K562 (cell line): ENCODE measurements at regions not wholly inside any gene's neighbourhood (a gene's known extent, or its start where the extent isn't known, plus 50 kb on each side); places are given as distances from the start of the nearest gene placed in this dataset.

Experiments used
- BRCA1 ChIP-seq, 2 experiments: fragments of 450-650 bp in 1 of 2; sonication (generic) in 1 of 2; formaldehyde crosslinking in 1 of 2; IDR thresholded peaks; 2 replicates each; pipeline versions ENCODE4 v1.5.0 to v1.6.1; 2017 to 2020; ENCODE audit warnings: mild to moderate bottlenecking in 1 of 2, missing genetic modification reagents in 1 of 2
- CBFA2T2 ChIP-seq: fragments of 450-650 bp; conservative IDR thresholded peaks from 2 replicates; pipeline ENCODE4 v1.6.1; 2017; ENCODE audit warnings: mild to moderate bottlenecking
- CBFB ChIP-seq: sonication (generic); formaldehyde crosslinking; IDR thresholded peaks from 2 replicates; pipeline ENCODE4 v1.4.0; 2020; ENCODE audit warnings: mild to moderate bottlenecking, missing genetic modification reagents
- CHCHD3 ChIP-seq: fragments of 250-450 bp; sonication (Bioruptor Pico); IDR thresholded peaks from 2 replicates; pipeline ENCODE4 v2.1.2; 2022; ENCODE audit warnings: mild to moderate bottlenecking
- COPS2 ChIP-seq: fragments of 450-650 bp; conservative IDR thresholded peaks from 2 replicates; pipeline ENCODE4 v1.6.1; 2016; ENCODE audit warnings: mild to moderate bottlenecking, moderate library complexity
- GTF2F1 ChIP-seq: IDR thresholded peaks from 2 replicates; pipeline ENCODE4 v1.6.1; 2011; ENCODE audit warnings: low read depth, low read length, improper control_type of control experiment
- HOXB6 ChIP-seq: fragments of 250-450 bp; sonication (Bioruptor Pico); IDR thresholded peaks from 2 replicates; pipeline ENCODE4 v1.5.1; 2022; ENCODE audit warnings: mild to moderate bottlenecking, borderline replicate concordance
- HSF4 ChIP-seq: fragments of 250-450 bp; sonication (Bioruptor Pico); IDR thresholded peaks from 2 replicates; pipeline ENCODE4 v2.1.2; 2022; ENCODE audit warnings: mild to moderate bottlenecking, moderate library complexity, borderline replicate concordance
- KDM4B ChIP-seq, 2 experiments: fragments of 450-650 bp in 1 of 2; sonication (generic) in 1 of 2; IDR thresholded peaks; 2 replicates each; pipeline ENCODE4 v1.6.1; 2016 to 2017; ENCODE audit warnings: borderline replicate concordance in 2 of 2, antibody characterized with exemption in 1 of 2, low read depth in 1 of 2, mild to moderate bottlenecking in 1 of 2
- LARP7 ChIP-seq: fragments of 450-650 bp; IDR thresholded peaks from 2 replicates; pipeline ENCODE4 v1.6.1; 2016
- MBD2 ChIP-seq: sonication (generic); IDR thresholded peaks from 2 replicates; pipeline ENCODE4 v1.6.1; 2016; ENCODE audit warnings: low read depth, borderline replicate concordance
- MTA2 ChIP-seq: fragments of 450-650 bp; IDR thresholded peaks from 2 replicates; pipeline ENCODE4 v1.6.1; 2016; ENCODE audit warnings: low read depth
- NFIX ChIP-seq: fragments of 250-450 bp; sonication (Bioruptor Pico); IDR thresholded peaks from 2 replicates; pipeline ENCODE4 v1.4.0; 2020; ENCODE audit warnings: low read depth, mild to moderate bottlenecking, moderate library complexity
- NR2C2 ChIP-seq, 2 experiments: fragments of 200-800 bp in 1 of 2; sonication (Bioruptor generic) in 1 of 2; sonication (generic) in 1 of 2; formaldehyde crosslinking in 1 of 2; IDR thresholded peaks; 2 replicates each; pipeline versions ENCODE4 v1.6.1 to v1.8.0; 2016 to 2022; ENCODE audit warnings: mild to moderate bottlenecking in 1 of 2, missing compliant biosample characterization in 1 of 2, missing genetic modification characterization in 1 of 2, missing genetic modification reagents in 1 of 2
- POLR2A ChIP-seq: fragments of 450-650 bp; conservative IDR thresholded peaks from 2 replicates; pipeline ENCODE4 v1.6.1; 2016
- RCOR1 ChIP-seq, 2 experiments: IDR thresholded peaks; 2 replicates each; pipeline ENCODE4 v1.6.1; 2012; ENCODE audit warnings: low read depth in 2 of 2, low read length in 2 of 2, borderline replicate concordance in 1 of 2, improper control_type of control experiment in 1 of 2
- RFX7 ChIP-seq: fragments of 250-450 bp; sonication (Bioruptor Pico); IDR thresholded peaks from 2 replicates; pipeline ENCODE4 v1.5.1; 2021; ENCODE audit warnings: mild to moderate bottlenecking
- SUPT5H ChIP-seq: fragments of 450-650 bp; IDR thresholded peaks from 2 replicates; pipeline ENCODE4 v1.6.1; 2016
- TAF7 ChIP-seq: fragments of 450-650 bp; IDR thresholded peaks from 2 replicates; pipeline ENCODE4 v1.6.1; 2016; ENCODE audit warnings: missing genetic modification characterization, missing compliant biosample characterization
- TCF7 ChIP-seq: sonication (generic); IDR thresholded peaks from 2 replicates; pipeline ENCODE4 v1.6.1; 2016; ENCODE audit warnings: antibody characterized with exemption, borderline replicate concordance
- ZNF232 ChIP-seq: sonication (generic); formaldehyde crosslinking; IDR thresholded peaks from 2 replicates; pipeline ENCODE4 v1.8.0; 2022; ENCODE audit warnings: mild to moderate bottlenecking, missing genetic modification reagents
- ZNF644 ChIP-seq: fragments of 200-800 bp; sonication (Bioruptor generic); IDR thresholded peaks from 2 replicates; pipeline ENCODE4 v1.6.1; 2016; ENCODE audit warnings: low read depth, missing genetic modification characterization, missing compliant biosample characterization
- TF ChIP-seq, protein P1 (sequence below): fragments of 450-650 bp; IDR thresholded peaks from 2 replicates; pipeline ENCODE4 v1.6.1; 2018; ENCODE audit warnings: mild to moderate bottlenecking, low read depth; ENCODE audit not compliant: partially characterized antibody
- TF ChIP-seq, protein P2 (sequence below): fragments of 250-450 bp; sonication (Bioruptor Pico); IDR thresholded peaks from 2 replicates; pipeline ENCODE4 v1.5.0; 2020; ENCODE audit warnings: mild to moderate bottlenecking, borderline replicate concordance
- TF ChIP-seq, protein P3 (sequence below): fragments of 450-650 bp; formaldehyde crosslinking; IDR thresholded peaks from 2 replicates; pipeline ENCODE4 v1.4.0; 2020; ENCODE audit warnings: mild to moderate bottlenecking, moderate library complexity

DNA sequence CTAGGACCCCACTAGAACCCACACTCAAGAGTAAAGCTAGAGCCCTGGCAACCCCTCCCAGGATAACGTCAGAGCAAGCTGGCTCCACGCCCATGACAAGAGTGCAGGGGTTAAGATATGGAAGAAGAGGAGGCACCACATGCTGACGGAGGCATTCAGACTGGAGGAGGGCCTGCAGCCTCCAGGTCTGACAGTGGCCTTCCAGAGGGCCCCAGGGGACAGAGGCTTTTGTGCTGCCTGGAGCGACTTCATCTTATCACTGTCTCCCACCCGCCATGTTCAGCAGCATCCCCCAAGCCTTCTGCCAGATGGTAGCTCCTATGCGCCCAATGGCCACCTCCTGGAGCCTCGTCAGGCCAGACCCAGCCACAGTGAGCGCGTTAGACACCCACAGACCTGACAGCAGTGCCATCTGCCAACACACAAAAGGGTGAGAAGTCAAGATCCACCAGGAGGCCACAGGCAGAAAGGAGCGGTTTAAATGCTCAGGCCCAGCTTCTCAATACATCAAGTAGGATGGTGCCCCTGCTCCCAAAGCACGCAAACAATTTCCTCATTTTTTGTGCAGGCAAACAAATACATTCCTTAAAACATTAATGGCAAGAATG is 65.8 kb downstream of the C5orf15 start (continued):
- TF ChIP-seq, protein P1, sequence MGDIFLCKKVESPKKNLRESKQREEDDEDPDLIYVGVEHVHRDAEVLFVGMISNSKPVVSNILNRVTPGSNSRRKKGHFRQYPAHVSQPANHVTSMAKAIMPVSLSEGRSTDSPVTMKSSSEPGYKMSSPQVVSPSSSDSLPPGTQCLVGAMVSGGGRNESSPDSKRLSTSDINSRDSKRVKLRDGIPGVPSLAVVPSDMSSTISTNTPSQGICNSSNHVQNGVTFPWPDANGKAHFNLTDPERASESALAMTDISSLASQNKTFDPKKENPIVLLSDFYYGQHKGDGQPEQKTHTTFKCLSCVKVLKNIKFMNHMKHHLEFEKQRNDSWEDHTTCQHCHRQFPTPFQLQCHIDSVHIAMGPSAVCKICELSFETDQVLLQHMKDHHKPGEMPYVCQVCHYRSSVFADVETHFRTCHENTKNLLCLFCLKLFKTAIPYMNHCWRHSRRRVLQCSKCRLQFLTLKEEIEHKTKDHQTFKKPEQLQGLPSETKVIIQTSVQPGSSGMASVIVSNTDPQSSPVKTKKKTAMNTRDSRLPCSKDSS, result no peak
- TF ChIP-seq RFX7 (CRISPR knock-in tag), result no peak
- no peak for TF ChIP-seq NFIX (CRISPR knock-in tag)
- 0 out of 2 replicates have a peak, but pooled peaks have one; percentile 22 for TF ChIP-seq POLR2A
- no peak for TF ChIP-seq HOXB6 (CRISPR knock-in tag)
- TF ChIP-seq CHCHD3 (CRISPR knock-in tag), result no peak
- peak in 1 of 2 experiments; percentile 16; a peak in 1 of 4 replicates for TF ChIP-seq RCOR1 (IDR thresholded peaks at IDR 0.05; ENCODE audit: borderline replicate concordance in 1 of 2, low read depth in 2 of 2, low read length in 2 of 2)
- no peak for TF ChIP-seq NR2C2 (CRISPR knock-in tag; IDR thresholded peaks at IDR 0.05)
- 0 out of 2 replicates have a peak, but pooled peaks have one; percentile 41 for TF ChIP-seq NR2C2 (tag; IDR thresholded peaks at IDR 0.05)
- no peak for TF ChIP-seq CBFB
- no peak for TF ChIP-seq COPS2
- peak; percentile 35; the same call in 1 of the 2 replicates for TF ChIP-seq MTA2
- no peak for TF ChIP-seq HSF4 (CRISPR knock-in tag)
- no peak for TF ChIP-seq GTF2F1
- no peak for TF ChIP-seq LARP7
- no peak for TF ChIP-seq ZNF644 (tag)
- TF ChIP-seq SUPT5H, result no peak
- TF ChIP-seq, protein P2, sequence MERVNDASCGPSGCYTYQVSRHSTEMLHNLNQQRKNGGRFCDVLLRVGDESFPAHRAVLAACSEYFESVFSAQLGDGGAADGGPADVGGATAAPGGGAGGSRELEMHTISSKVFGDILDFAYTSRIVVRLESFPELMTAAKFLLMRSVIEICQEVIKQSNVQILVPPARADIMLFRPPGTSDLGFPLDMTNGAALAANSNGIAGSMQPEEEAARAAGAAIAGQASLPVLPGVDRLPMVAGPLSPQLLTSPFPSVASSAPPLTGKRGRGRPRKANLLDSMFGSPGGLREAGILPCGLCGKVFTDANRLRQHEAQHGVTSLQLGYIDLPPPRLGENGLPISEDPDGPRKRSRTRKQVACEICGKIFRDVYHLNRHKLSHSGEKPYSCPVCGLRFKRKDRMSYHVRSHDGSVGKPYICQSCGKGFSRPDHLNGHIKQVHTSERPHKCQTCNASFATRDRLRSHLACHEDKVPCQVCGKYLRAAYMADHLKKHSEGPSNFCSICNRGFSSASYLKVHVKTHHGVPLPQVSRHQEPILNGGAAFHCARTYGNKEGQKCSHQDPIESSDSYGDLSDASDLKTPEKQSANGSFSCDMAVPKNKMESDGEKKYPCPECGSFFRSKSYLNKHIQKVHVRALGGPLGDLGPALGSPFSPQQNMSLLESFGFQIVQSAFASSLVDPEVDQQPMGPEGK, result no peak
- peak; percentile 83 for TF ChIP-seq CBFA2T2
- TF ChIP-seq TCF7, result no peak
- TF ChIP-seq BRCA1 (IDR thresholded peaks at IDR 0.05), result no peak
- no peak for TF ChIP-seq BRCA1 (CRISPR knock-in tag; IDR thresholded peaks at IDR 0.05)
- TF ChIP-seq, protein P3, sequence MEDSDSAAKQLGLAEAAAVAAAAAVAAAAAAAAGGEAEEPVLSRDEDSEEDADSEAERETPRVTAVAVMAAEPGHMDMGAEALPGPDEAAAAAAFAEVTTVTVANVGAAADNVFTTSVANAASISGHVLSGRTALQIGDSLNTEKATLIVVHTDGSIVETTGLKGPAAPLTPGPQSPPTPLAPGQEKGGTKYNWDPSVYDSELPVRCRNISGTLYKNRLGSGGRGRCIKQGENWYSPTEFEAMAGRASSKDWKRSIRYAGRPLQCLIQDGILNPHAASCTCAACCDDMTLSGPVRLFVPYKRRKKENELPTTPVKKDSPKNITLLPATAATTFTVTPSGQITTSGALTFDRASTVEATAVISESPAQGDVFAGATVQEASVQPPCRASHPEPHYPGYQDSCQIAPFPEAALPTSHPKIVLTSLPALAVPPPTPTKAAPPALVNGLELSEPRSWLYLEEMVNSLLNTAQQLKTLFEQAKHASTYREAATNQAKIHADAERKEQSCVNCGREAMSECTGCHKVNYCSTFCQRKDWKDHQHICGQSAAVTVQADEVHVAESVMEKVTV (CRISPR knock-in tag), result no peak
- TF ChIP-seq TAF7 (tag), result no peak
- no peak for TF ChIP-seq ZNF232 (CRISPR knock-in tag)
- TF ChIP-seq KDM4B (IDR thresholded peaks at IDR 0.05; ENCODE audit: borderline replicate concordance in 2 of 2, low read depth in 1 of 2), result no peak
- TF ChIP-seq MBD2, result peak; percentile 39; the same call in 1 of the 2 replicates
